Stimulated activated naive CD8-positive, alpha-beta T cell treated with anti-CD3 and anti-CD28 coated beads, Interleukin-15, Interleukin-2, amounts not matched to agents 100 ng/mL and 50 ng/mL, for 24 hours (primary cell): ENCODE measurements at regions not wholly inside any gene's neighbourhood (a gene's known extent, or its start where the extent isn't known, plus 50 kb on each side); places are given as distances from the start of the nearest gene placed in this dataset.
A peak's percentile ranks its signal among the peaks of the same experiment; 100 is the strongest.
"Not testable (repeated sequence)": the region's sequence is repeated elsewhere in the genome, so short reads cannot be mapped to it uniquely, and the experiment has no call there.

ENCODE experiments used
- H3K27ac Mint-ChIP-seq: one replicate; pipeline ENCODE4 v1.8.0; 2021; ENCODE audit warnings: mild to moderate bottlenecking, mixed read lengths
- H3K27me3 Mint-ChIP-seq: one replicate; pipeline ENCODE4 v1.8.0; 2021; ENCODE audit warnings: mixed read lengths
- H3K36me3 Mint-ChIP-seq: one replicate; pipeline ENCODE4 v1.8.0; 2021; ENCODE audit warnings: low read depth, mixed read lengths
- H3K4me1 Mint-ChIP-seq: one replicate; pipeline ENCODE4 v1.8.0; 2021; ENCODE audit warnings: low read depth, mixed read lengths
- H3K4me3 Mint-ChIP-seq: one replicate; pipeline ENCODE4 v1.8.0; 2021; ENCODE audit warnings: mild to moderate bottlenecking, mixed read lengths
- H3K9me3 Mint-ChIP-seq: one replicate; pipeline ENCODE4 v1.8.0; 2021; ENCODE audit warnings: mixed read lengths

- no peak overlapping the region for H3K27ac Mint-ChIP-seq
- no peaks in the 10 kb centered on the region for H3K36me3 Mint-ChIP-seq
- no peaks in the 10 kb centered on the region for H3K9me3 Mint-ChIP-seq
- H3K4me1 Mint-ChIP-seq: peaks cover 17% of the 10 kb centered on the region
- no peaks in the 10 kb centered on the region for H3K27me3 Mint-ChIP-seq
- no peak overlapping the region for H3K4me3 Mint-ChIP-seq
Measured at GRCh38 chr13:26475176-26476110, 82.0 kb upstream of the WASF3 start.

- H3K9me3 Mint-ChIP-seq: no peaks in the 10 kb centered on the region
- no peaks in the 10 kb centered on the region for H3K27me3 Mint-ChIP-seq
- H3K4me3 Mint-ChIP-seq: peak overlapping the region; percentile 30
- H3K27ac Mint-ChIP-seq: peak overlapping the region; percentile 45
- peaks cover 17% of the 10 kb centered on the region for H3K4me1 Mint-ChIP-seq
- H3K36me3 Mint-ChIP-seq: no peaks in the 10 kb centered on the region
Measured at GRCh38 chr13:26476111-26476781, 81.2 kb upstream of the WASF3 start.

- Mint-ChIP-seq H3K36me3 (no peaks in the 10 kb centered on the region), H3K27me3 (no peaks in the 10 kb centered on the region), H3K4me3 (peak overlapping the region; percentile 30), H3K27ac (peak overlapping the region; percentile 45), H3K9me3 (no peaks in the 10 kb centered on the region), H3K4me1 (peaks cover 17% of the 10 kb centered on the region)
Measured at GRCh38 chr13:26476782-26477142, 80.7 kb upstream of the WASF3 start.

- Mint-ChIP-seq H3K4me1 (peaks cover 21% of the 10 kb centered on the region), H3K27me3 (no peaks in the 10 kb centered on the region), H3K4me3 (no peak overlapping the region), H3K27ac (no peak overlapping the region), H3K9me3 (no peaks in the 10 kb centered on the region), H3K36me3 (no peaks in the 10 kb centered on the region)
Measured at GRCh38 chr13:26477681-26478080, 79.8 kb upstream of the WASF3 start.

GRCh38 chr13:26480246-26480855 is 77.1 kb upstream of the WASF3 start:
- Mint-ChIP-seq H3K36me3 (no peaks in the 10 kb centered on the region), H3K4me3 (no peak overlapping the region), H3K4me1 (peaks cover 34% of the 10 kb centered on the region), H3K9me3 (no peaks in the 10 kb centered on the region), H3K27me3 (no peaks in the 10 kb centered on the region), H3K27ac (no peak overlapping the region)

GRCh38 chr13:26482451-26483197 is 74.9 kb upstream of the WASF3 start:
- no peak overlapping the region for H3K4me3 Mint-ChIP-seq
- H3K27ac Mint-ChIP-seq: no peak overlapping the region
- no peaks in the 10 kb centered on the region for H3K27me3 Mint-ChIP-seq
- H3K4me1 Mint-ChIP-seq: peaks cover 17% of the 10 kb centered on the region
- no peaks in the 10 kb centered on the region for H3K9me3 Mint-ChIP-seq
- no peaks in the 10 kb centered on the region for H3K36me3 Mint-ChIP-seq

- Mint-ChIP-seq H3K27me3 (no peaks in the 10 kb centered on the region), H3K27ac (no peak overlapping the region), H3K9me3 (no peaks in the 10 kb centered on the region), H3K36me3 (no peaks in the 10 kb centered on the region), H3K4me3 (no peak overlapping the region), H3K4me1 (peaks cover 17% of the 10 kb centered on the region)
Measured at GRCh38 chr13:26483546-26483945, 73.9 kb upstream of the WASF3 start.

GRCh38 chr13:26484196-26484595 is 73.3 kb upstream of the WASF3 start:
- H3K4me3 Mint-ChIP-seq: no peak overlapping the region
- H3K4me1 Mint-ChIP-seq: peaks cover 17% of the 10 kb centered on the region
- H3K27ac Mint-ChIP-seq: no peak overlapping the region
- no peaks in the 10 kb centered on the region for H3K27me3 Mint-ChIP-seq
- H3K9me3 Mint-ChIP-seq: no peaks in the 10 kb centered on the region
- no peaks in the 10 kb centered on the region for H3K36me3 Mint-ChIP-seq

- Mint-ChIP-seq H3K9me3 (no peaks in the 10 kb centered on the region), H3K36me3 (no peaks in the 10 kb centered on the region), H3K4me1 (peaks cover 17% of the 10 kb centered on the region), H3K27me3 (no peaks in the 10 kb centered on the region), H3K27ac (no peak overlapping the region), H3K4me3 (no peak overlapping the region)
Measured at GRCh38 chr13:26485288-26485687, 72.2 kb upstream of the WASF3 start.

- H3K27me3 Mint-ChIP-seq: peaks cover 2% of the 10 kb centered on the region
- H3K4me3 Mint-ChIP-seq: no peak overlapping the region
Measured at GRCh38 chr13:26485786-26486185, 71.7 kb upstream of the WASF3 start.

GRCh38 chr13:26486550-26486949 is 70.9 kb upstream of the WASF3 start:
- Mint-ChIP-seq H3K36me3 (no peaks in the 10 kb centered on the region), H3K4me3 (no peak overlapping the region), H3K4me1 (peaks cover 17% of the 10 kb centered on the region), H3K27me3 (peaks cover 5% of the 10 kb centered on the region), H3K9me3 (no peaks in the 10 kb centered on the region), H3K27ac (no peak overlapping the region)

More at GRCh38 chr13:26485786-26486185, 71.7 kb upstream of the WASF3 start:
- Mint-ChIP-seq H3K4me1 (peaks cover 17% of the 10 kb centered on the region), H3K9me3 (no peaks in the 10 kb centered on the region), H3K27ac (no peak overlapping the region), H3K36me3 (no peaks in the 10 kb centered on the region)

GRCh38 chr13:26487781-26488180 is 69.7 kb upstream of the WASF3 start:
- no peaks in the 10 kb centered on the region for H3K9me3 Mint-ChIP-seq

GRCh38 chr13:26488236-26489003 is 69.1 kb upstream of the WASF3 start:
- Mint-ChIP-seq H3K4me3 (no peak overlapping the region), H3K27me3 (peaks cover 5% of the 10 kb centered on the region), H3K4me1 (peaks cover 6% of the 10 kb centered on the region), H3K27ac (no peak overlapping the region), H3K9me3 (no peaks in the 10 kb centered on the region), H3K36me3 (no peaks in the 10 kb centered on the region)

More at GRCh38 chr13:26487781-26488180, 69.7 kb upstream of the WASF3 start:
- Mint-ChIP-seq H3K27ac (no peak overlapping the region), H3K27me3 (peaks cover 5% of the 10 kb centered on the region), H3K36me3 (no peaks in the 10 kb centered on the region), H3K4me3 (no peak overlapping the region), H3K4me1 (peaks cover 12% of the 10 kb centered on the region)

- H3K27ac Mint-ChIP-seq, H3K36me3 Mint-ChIP-seq, H3K4me1 Mint-ChIP-seq, H3K4me3 Mint-ChIP-seq, H3K9me3 Mint-ChIP-seq, H3K27me3 Mint-ChIP-seq: not testable (repeated sequence)
Measured at GRCh38 chr13:26492301-26492700, 65.2 kb upstream of the WASF3 start.
